Uterus (tissue), 2 donors: ENCODE measurements at regions not wholly inside any gene's neighbourhood (a gene's known extent, or its start where the extent isn't known, plus 50 kb on each side); places are given as distances from the start of the nearest gene placed in this dataset.

Experiments used
- POLR2A ChIP-seq, 2 donors: fragments of 450-650 bp; IDR thresholded peaks; one replicate each; pipeline ENCODE4 v1.6.1; 2016; ENCODE audit warnings: antibody characterized with exemption in 2 of 2, mild to moderate bottlenecking in 1 of 2, moderate library complexity in 1 of 2
- TF ChIP-seq, protein P1 (sequence below), 4 experiments: fragments of 200-600 bp in 2 of 4; fragments of 450-650 bp in 2 of 4; sonication (generic) in 2 of 4; IDR thresholded peaks; one replicate each; pipeline ENCODE4 v1.5.1; 2016 to 2019; ENCODE audit warnings: antibody characterized with exemption in 4 of 4, mild to moderate bottlenecking in 2 of 4, moderate library complexity in 1 of 4

DNA sequence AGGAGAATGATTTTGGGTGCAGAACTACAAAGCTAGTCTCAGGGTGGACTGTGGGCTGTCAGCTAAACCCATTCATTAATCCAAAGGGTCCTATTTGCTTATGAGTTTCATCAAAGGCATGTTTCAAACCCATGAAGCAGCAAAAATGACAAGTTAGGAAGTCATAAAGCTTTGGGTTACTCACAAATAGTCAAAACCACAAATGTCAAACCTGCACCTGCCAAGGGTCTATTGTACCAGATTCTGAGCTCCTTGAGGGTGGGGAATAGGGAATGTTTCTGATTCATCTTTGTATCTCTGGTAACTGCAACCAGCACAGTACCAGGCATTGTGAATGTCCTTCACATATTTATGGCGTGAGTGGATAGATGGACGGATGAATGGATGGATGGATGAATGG, 317.7 kb downstream of the MAF start:
- TF ChIP-seq, protein P1, sequence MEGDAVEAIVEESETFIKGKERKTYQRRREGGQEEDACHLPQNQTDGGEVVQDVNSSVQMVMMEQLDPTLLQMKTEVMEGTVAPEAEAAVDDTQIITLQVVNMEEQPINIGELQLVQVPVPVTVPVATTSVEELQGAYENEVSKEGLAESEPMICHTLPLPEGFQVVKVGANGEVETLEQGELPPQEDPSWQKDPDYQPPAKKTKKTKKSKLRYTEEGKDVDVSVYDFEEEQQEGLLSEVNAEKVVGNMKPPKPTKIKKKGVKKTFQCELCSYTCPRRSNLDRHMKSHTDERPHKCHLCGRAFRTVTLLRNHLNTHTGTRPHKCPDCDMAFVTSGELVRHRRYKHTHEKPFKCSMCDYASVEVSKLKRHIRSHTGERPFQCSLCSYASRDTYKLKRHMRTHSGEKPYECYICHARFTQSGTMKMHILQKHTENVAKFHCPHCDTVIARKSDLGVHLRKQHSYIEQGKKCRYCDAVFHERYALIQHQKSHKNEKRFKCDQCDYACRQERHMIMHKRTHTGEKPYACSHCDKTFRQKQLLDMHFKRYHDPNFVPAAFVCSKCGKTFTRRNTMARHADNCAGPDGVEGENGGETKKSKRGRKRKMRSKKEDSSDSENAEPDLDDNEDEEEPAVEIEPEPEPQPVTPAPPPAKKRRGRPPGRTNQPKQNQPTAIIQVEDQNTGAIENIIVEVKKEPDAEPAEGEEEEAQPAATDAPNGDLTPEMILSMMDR (IDR thresholded peaks at IDR 0.05): no peak
- TF ChIP-seq POLR2A (IDR thresholded peaks at IDR 0.05): no peak
